ENCODE measurements at regions not wholly inside any gene's neighbourhood (a gene's known extent, or its start where the extent isn't known, plus 50 kb on each side); places are given as distances from the start of the nearest gene placed in this dataset.

DNA sequence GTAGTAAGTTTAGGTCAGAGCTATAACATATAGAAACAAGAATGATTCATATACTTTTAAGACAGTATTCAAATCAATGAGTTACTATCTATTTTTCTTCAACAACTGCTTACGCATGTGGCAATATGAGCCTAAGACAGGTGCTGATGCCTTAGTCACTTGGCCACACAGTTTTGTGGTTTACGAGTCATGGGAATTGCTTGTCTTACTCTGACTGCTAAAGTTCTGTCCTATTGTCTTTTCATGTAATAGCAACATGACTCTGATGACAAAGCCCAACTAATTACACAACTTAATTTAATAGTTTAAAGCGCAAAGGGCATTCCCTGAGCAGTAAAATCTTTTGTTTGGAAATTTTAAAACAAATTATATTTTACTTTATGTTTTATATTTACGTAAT, 159.3 kb upstream of the CENPW start:
- no CpG with 5 or more reads among the region's 4 CpGs for WGBS (ENCODE audit: extremely low coverage, insufficient coverage, low lambda C conversion rate)
- H2BK5ac ChIP-seq (ENCODE audit: low read length) = no peak overlapping the region
- H3K4me1 ChIP-seq (ENCODE audit: control insufficient read depth, low read depth, low read length) = no peaks in the 10 kb centered on the region
- H2AK5ac ChIP-seq (ENCODE audit: low read length) = no peak overlapping the region
- H3K4me2 ChIP-seq (ENCODE audit: low read length) = no peak overlapping the region
- no peaks in the 10 kb centered on the region for H3K27me3 ChIP-seq (ENCODE audit: insufficient read depth, low read length, poor library complexity)
- H2BK120ac ChIP-seq (ENCODE audit: low read depth, low read length) = no peak overlapping the region
- no peak overlapping the region for H4K5ac ChIP-seq (ENCODE audit: low read length)
- no peak overlapping the region for H3K4ac ChIP-seq (ENCODE audit: low read depth, low read length)
- DNase-seq = peak; percentile 49
- no peaks in the 10 kb centered on the region for H3K36me3 ChIP-seq (ENCODE audit: control insufficient read depth, insufficient read depth, low read length)
- H3K4me3 ChIP-seq (ENCODE audit: low read length) = no peak overlapping the region
- no peak overlapping the region for H3K18ac ChIP-seq (ENCODE audit: low read length)
- no peak overlapping the region for H3K9ac ChIP-seq (ENCODE audit: low read length)
- no peak overlapping the region for H4K8ac ChIP-seq (ENCODE audit: low read depth, low read length)
- H3K79me2 ChIP-seq (ENCODE audit: control insufficient read depth, insufficient read depth, low read length) = no peaks in the 10 kb centered on the region
- H2BK15ac ChIP-seq (replicated peaks; ENCODE audit: low read depth) = no peak overlapping the region
- H3K23ac ChIP-seq (ENCODE audit: low read length) = no peak overlapping the region
- H3K79me1 ChIP-seq (ENCODE audit: low read length) = no peaks in the 10 kb centered on the region
- no peak overlapping the region for H3K56ac ChIP-seq (ENCODE audit: low read length)
- no peak overlapping the region for H3K27ac ChIP-seq (ENCODE audit: low read depth, low read length)

DNA sequence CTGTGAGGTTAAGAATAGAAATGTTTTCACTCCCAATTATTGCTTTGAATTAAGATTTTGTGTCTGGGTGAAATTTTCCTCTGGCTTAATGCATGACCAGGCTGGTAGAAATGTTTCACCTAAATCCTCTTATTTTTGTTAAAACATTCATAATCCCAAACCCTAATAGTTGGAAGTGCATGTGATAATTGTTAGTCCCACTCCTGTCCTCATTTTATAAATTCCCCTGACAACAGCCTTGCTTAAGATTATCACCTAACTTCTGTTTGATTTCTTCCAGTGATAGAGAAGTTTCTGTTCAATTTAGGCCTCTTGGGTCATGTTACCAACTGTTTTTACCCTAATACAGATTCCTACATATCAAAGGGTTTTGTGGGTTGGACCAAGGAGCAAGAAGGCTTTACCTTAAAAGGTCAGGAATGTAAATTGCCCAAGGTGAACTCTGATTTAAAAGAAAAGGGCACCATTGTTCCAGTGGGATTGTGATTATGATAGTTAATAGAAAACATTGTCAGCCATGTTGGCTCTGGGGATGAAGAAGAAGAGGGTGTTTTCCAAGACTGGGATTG, 158.7 kb upstream of the CENPW start:
- Histone ChIP-seq H3K9ac (ENCODE audit: low read length) (no peak overlapping the region), H3K56ac (ENCODE audit: low read length) (no peak overlapping the region), H3K79me1 (ENCODE audit: low read length) (no peaks in the 10 kb centered on the region), H2BK5ac (ENCODE audit: low read length) (no peak overlapping the region), H2BK15ac (replicated peaks; ENCODE audit: low read depth) (no peak overlapping the region), H2BK120ac (ENCODE audit: low read depth, low read length) (no peak overlapping the region), H3K18ac (ENCODE audit: low read length) (no peak overlapping the region), H3K79me2 (ENCODE audit: control insufficient read depth, insufficient read depth, low read length) (no peaks in the 10 kb centered on the region), H3K4me2 (ENCODE audit: low read length) (no peak overlapping the region), H3K4me1 (ENCODE audit: control insufficient read depth, low read depth, low read length) (no peaks in the 10 kb centered on the region), H3K4ac (ENCODE audit: low read depth, low read length) (no peak overlapping the region), H3K4me3 (ENCODE audit: low read length) (no peak overlapping the region), H4K5ac (ENCODE audit: low read length) (no peak overlapping the region), H2AK5ac (ENCODE audit: low read length) (no peak overlapping the region), H3K27me3 (ENCODE audit: insufficient read depth, low read length, poor library complexity) (no peaks in the 10 kb centered on the region), H3K27ac (ENCODE audit: low read depth, low read length) (no peak overlapping the region), H3K36me3 (ENCODE audit: control insufficient read depth, insufficient read depth, low read length) (no peaks in the 10 kb centered on the region), H3K23ac (ENCODE audit: low read length) (no peak overlapping the region), H4K8ac (ENCODE audit: low read depth, low read length) (no peak overlapping the region)
- DNase-seq = peak; percentile 86

DNA sequence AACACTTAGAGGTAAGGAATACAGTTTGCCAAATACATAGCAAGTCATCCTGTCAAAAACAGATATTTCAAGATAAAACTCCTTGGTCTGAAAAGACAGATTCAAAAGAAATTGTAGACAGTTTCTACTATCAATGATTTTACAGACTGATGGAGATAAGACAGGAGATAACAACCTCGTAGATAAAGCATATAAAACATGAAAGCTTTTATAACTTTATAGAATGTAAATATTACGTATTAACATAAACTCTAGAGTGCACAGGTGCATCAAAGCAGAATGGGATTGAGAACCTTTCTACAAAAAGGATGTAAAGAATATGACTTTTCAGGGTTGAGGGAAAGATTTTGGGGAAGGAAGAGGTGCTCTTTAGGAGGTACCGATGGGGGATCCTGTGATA, 158.0 kb upstream of the CENPW start:
- H3K4me2 ChIP-seq (ENCODE audit: low read length) = no peak overlapping the region
- no CpG with 5 or more reads among the region's 3 CpGs for WGBS (ENCODE audit: extremely low coverage, insufficient coverage, low lambda C conversion rate)

DNA sequence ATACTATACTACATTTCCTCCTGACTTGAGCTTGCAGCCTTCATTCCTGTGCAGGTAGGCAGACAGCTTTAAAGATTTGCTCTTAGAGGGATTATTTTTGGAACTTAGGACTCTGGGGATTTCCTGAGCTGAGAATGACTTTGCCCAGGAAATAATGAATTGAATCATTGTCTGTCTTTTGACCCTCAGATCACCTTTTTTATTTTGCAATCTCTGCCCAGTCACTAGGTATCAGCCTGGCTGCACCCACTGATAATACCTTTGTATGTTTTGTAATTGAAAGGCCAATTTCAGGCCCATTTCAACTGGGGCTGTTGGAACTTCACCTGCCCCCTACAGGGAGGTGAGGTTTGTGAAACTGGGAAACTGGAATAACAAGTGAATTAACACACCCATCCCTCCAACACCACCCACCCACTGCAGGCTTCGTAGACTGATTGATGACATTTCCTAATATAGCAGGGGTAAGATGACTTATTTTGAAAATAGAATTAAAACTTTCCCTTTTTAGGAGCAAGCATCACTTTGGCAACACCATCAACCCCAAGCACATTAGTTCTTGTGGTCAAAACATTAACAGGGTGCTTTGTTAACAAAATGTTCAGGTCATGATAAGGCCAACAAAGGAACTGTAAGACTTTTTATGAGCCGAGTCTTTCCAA, 157.1 kb upstream of the CENPW start:
- no peak overlapping the region for H2BK5ac ChIP-seq (ENCODE audit: low read length)
- H3K56ac ChIP-seq (ENCODE audit: low read length) = no peak overlapping the region
- no peak overlapping the region for H3K4me3 ChIP-seq (ENCODE audit: low read length)
- no peak overlapping the region for H3K27ac ChIP-seq (ENCODE audit: low read depth, low read length)
- H2AK5ac ChIP-seq (ENCODE audit: low read length) = no peak overlapping the region
- H3K4me1 ChIP-seq (ENCODE audit: control insufficient read depth, low read depth, low read length) = no peaks in the 10 kb centered on the region
- H3K23ac ChIP-seq (ENCODE audit: low read length) = no peak overlapping the region
- no CpG with 5 or more reads among the region's 2 CpGs for WGBS (ENCODE audit: extremely low coverage, insufficient coverage, low lambda C conversion rate)
- no peak overlapping the region for H3K18ac ChIP-seq (ENCODE audit: low read length)
- H2BK15ac ChIP-seq (replicated peaks; ENCODE audit: low read depth) = no peak overlapping the region
- no peak overlapping the region for H4K5ac ChIP-seq (ENCODE audit: low read length)
- no peaks in the 10 kb centered on the region for H3K79me2 ChIP-seq (ENCODE audit: control insufficient read depth, insufficient read depth, low read length)
- H3K4ac ChIP-seq (ENCODE audit: low read depth, low read length) = no peak overlapping the region
- H3K79me1 ChIP-seq (ENCODE audit: low read length) = no peaks in the 10 kb centered on the region
- H2BK120ac ChIP-seq (ENCODE audit: low read depth, low read length) = no peak overlapping the region
- H3K4me2 ChIP-seq (ENCODE audit: low read length) = no peak overlapping the region
- H3K9ac ChIP-seq (ENCODE audit: low read length) = no peak overlapping the region
- no peaks in the 10 kb centered on the region for H3K36me3 ChIP-seq (ENCODE audit: control insufficient read depth, insufficient read depth, low read length)
- no peak overlapping the region for H4K8ac ChIP-seq (ENCODE audit: low read depth, low read length)
- no peak for DNase-seq
- H3K27me3 ChIP-seq (ENCODE audit: insufficient read depth, low read length, poor library complexity) = no peaks in the 10 kb centered on the region

More for the DNA sequence above, 158.0 kb upstream of the CENPW start:
- no peak for DNase-seq
- Histone ChIP-seq H3K79me2 (ENCODE audit: control insufficient read depth, insufficient read depth, low read length) (no peaks in the 10 kb centered on the region), H4K5ac (ENCODE audit: low read length) (no peak overlapping the region), H3K4ac (ENCODE audit: low read depth, low read length) (no peak overlapping the region), H3K27me3 (ENCODE audit: insufficient read depth, low read length, poor library complexity) (no peaks in the 10 kb centered on the region), H3K4me3 (ENCODE audit: low read length) (no peak overlapping the region), H3K27ac (ENCODE audit: low read depth, low read length) (no peak overlapping the region), H2BK120ac (ENCODE audit: low read depth, low read length) (no peak overlapping the region), H3K9ac (ENCODE audit: low read length) (no peak overlapping the region), H3K18ac (ENCODE audit: low read length) (no peak overlapping the region), H3K79me1 (ENCODE audit: low read length) (no peaks in the 10 kb centered on the region), H3K36me3 (ENCODE audit: control insufficient read depth, insufficient read depth, low read length) (no peaks in the 10 kb centered on the region), H4K8ac (ENCODE audit: low read depth, low read length) (no peak overlapping the region), H2BK5ac (ENCODE audit: low read length) (no peak overlapping the region), H3K4me1 (ENCODE audit: control insufficient read depth, low read depth, low read length) (no peaks in the 10 kb centered on the region), H3K56ac (ENCODE audit: low read length) (no peak overlapping the region), H2BK15ac (replicated peaks; ENCODE audit: low read depth) (no peak overlapping the region), H2AK5ac (ENCODE audit: low read length) (no peak overlapping the region), H3K23ac (ENCODE audit: low read length) (no peak overlapping the region)

DNA sequence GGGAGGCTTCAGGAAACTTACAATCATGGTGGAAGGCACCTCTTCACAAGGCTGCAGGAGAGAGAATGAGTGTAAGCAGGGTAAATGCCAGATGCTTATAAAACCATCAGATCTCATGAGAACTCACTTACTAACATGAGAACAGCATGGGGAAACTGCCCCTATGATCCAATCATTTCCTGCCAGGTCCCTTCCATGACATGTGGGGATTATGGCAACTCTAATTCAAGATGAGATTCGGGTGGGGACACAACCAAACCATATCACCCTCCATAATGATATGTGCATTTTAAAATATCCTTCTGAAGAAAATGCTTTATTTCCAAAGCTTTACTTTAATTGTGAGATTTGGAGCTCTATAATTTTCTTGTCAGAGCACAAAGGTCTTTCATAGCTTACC, 154.1 kb upstream of the CENPW start:
- Histone ChIP-seq H3K79me1 (ENCODE audit: low read length) (no peaks in the 10 kb centered on the region), H2BK15ac (replicated peaks; ENCODE audit: low read depth) (no peak overlapping the region), H3K56ac (ENCODE audit: low read length) (no peak overlapping the region), H3K79me2 (ENCODE audit: control insufficient read depth, insufficient read depth, low read length) (no peaks in the 10 kb centered on the region), H2AK5ac (ENCODE audit: low read length) (no peak overlapping the region), H3K23ac (ENCODE audit: low read length) (no peak overlapping the region), H3K9ac (ENCODE audit: low read length) (no peak overlapping the region), H3K4me2 (ENCODE audit: low read length) (no peak overlapping the region), H3K27ac (ENCODE audit: low read depth, low read length) (no peak overlapping the region), H3K4ac (ENCODE audit: low read depth, low read length) (no peak overlapping the region), H2BK5ac (ENCODE audit: low read length) (no peak overlapping the region), H4K5ac (ENCODE audit: low read length) (no peak overlapping the region), H3K18ac (ENCODE audit: low read length) (no peak overlapping the region), H4K8ac (ENCODE audit: low read depth, low read length) (no peak overlapping the region), H2BK120ac (ENCODE audit: low read depth, low read length) (no peak overlapping the region), H3K27me3 (ENCODE audit: insufficient read depth, low read length, poor library complexity) (no peaks in the 10 kb centered on the region), H3K36me3 (ENCODE audit: control insufficient read depth, insufficient read depth, low read length) (no peaks in the 10 kb centered on the region), H3K4me1 (ENCODE audit: control insufficient read depth, low read depth, low read length) (no peaks in the 10 kb centered on the region), H3K4me3 (ENCODE audit: low read length) (no peak overlapping the region)
- WGBS (ENCODE audit: extremely low coverage, insufficient coverage, low lambda C conversion rate) = no CpG with 5 or more reads among the region's 1 CpG
- no peak for DNase-seq

Data from mesendoderm (in vitro differentiated cells).